ENCODE measurements at regions not wholly inside any gene's neighbourhood (a gene's known extent, or its start where the extent isn't known, plus 50 kb on each side); places are given as distances from the start of the nearest gene placed in this dataset.

DNA sequence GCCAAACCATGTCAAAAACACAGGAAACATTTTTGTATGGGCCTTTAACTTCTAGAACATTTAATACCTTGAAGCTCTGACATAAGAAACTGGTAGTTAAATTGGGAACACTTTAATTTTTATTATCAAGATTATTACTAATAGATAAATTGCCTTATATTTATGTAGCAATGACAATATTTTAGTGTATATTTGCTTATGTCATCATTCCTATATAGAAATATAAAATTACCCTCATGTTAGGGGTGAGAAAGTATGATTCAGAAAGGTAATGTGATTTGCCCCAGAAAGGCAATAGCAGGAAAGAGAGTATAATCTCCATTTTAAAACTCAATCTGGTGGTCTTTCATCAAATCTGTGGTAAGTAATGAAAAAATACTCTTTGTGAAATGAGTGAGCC lies 147.4 kb downstream of the IL15 start:
- DNase-seq (ENCODE audit: low read depth): no peak

DNA sequence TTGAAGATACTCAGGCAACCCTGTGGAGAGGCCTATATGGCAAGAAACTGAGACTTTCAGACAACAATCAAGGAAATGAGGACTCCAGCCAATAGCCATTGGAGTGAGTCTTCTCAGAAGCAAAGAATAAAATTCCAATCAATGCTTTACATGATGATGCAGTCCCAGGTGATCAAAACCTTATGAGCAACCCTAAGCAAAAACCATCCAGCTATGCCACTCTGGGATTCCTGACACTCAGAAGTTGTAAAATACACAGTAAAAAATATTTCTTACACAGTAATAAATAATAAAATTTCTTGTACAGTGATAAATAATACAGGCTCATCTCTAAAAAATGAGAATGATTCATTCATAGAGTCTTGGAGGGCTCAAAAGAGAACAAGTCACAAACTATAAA lies 150.6 kb downstream of the IL15 start:
- DNase-seq (ENCODE audit: low read depth): no peak

DNA sequence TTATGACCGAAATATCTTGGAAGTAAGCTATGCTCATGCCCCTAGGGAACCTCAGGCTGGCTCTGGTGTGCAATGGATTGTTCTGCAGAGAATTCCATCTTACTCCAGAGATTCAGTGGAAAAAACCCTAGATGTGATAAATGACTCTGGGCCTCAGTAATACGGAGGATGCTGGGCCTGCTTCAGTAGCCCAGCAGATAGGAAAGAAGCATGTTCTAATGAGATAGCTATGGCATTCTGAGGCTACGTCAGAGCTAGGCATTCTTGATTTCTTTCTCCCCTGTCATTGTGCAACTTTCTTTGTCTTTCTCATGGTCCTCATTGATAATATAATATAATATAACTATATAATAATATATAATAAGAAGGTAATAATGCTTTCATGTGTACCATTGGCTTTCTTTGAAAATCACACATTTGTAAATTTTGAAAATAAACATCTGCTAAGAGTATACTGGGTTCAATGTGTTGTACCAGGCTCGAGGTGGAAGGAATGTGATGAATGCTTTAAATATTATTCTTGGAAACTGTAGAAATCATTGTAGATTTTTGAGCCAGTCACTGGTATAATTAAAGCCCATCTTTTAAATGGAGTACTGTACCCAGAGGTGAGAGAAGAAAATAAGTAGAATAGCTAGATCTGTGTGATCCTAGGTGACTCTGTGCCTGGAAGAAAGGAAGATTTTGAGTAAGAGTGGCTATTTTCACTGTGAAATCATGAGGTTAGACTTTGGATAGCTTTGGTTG lies 152.0 kb downstream of the IL15 start:
- peak; percentile 81 for DNase-seq (ENCODE audit: low read depth)

DNA sequence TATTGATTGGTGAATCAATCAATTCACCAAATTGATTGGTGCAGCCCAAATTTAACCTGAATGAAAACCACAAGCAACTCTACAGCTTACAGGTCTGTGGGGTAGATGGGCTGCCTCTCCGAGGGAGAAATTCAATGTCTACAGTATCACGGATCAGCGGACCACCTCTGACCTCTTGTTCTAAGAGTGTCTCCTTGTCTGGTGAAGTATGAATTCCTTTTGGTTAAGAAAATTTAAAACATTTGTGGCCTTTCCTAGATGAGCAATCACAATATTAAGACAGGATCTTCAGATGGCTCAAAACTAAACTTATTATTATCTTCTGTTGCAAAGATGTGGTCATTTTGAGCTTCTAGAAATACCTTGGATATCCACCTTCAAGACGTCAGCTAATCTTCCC lies 153.3 kb downstream of the IL15 start:
- DNase-seq (ENCODE audit: low read depth): peak; percentile 59

DNA sequence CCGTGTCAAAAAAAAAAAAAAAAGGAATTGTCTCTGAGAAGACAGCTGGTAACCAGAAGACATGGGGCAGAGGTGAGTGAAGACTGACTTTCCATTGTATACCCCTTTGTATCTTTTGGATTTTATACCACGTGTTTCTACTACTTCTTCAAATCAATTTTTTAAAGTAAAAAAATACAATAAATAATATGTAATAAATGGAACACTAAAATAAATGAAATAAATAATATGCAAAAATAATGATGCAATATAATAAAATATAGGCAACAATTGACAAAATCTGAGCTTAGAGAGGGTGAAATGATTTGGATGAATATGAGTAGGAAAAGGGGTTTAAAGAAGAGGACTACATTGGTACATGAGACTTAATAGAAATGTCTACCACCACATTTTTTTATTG lies 155.8 kb downstream of the IL15 start:
- no peak for DNase-seq (ENCODE audit: low read depth)

DNA sequence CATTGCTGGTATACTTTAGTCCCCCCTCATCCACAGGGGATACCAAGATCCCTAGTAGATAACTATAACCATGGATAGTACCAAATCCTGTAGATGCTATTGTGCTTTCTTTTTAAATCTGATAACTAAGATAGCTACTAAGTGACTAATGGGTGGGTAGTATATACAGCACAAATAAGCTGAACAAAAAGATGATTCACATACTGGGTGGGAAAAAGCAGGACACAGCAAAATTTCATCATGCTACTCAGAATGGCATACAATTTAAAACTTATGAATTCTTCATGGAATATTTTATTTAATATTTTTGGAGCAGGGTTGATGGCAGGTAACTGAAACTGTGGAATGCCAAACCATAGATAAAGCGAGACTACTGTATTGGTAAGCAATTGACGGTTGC lies 161.6 kb downstream of the IL15 start:
- DNase-seq (ENCODE audit: low read depth): peak; percentile 51

DNA sequence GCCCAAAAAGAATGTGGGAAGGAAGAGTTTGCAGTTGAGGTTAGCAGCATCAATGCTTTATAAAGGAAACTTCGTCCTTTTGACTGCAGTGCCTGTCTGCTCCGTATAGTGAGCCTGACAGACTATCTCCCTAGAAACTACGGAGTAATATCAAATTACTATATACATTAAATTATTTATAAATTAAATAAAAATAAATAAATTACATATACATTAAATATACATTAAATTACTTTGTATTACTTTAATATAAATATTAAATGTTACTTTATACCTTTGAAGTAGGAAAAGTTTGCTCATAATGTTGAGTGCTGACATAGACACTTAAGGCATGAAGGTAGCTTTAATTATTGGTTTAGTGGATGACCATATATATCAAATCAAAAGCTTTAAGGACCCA lies 165.2 kb downstream of the IL15 start:
- DNase-seq (ENCODE audit: low read depth): no peak

DNA sequence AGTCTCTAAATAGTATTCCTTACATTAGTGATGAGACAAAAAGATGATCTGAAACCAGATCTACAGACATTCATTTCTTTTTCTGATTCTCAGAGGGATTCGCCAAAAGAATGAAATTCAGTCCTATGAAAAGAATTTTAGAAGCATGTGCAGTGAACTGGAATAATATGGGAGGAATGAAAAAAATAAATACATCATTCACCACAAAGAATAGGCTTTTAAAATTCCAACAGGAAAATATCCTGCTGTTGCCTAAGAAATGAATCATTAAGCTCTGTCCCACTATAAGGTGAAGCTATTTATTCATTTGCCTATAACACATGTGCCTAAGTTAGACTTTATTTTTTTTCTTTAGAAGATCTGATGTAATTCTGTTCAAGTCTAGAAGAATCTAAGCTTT lies 165.9 kb downstream of the IL15 start:
- peak; percentile 63 for DNase-seq (ENCODE audit: low read depth)

DNA sequence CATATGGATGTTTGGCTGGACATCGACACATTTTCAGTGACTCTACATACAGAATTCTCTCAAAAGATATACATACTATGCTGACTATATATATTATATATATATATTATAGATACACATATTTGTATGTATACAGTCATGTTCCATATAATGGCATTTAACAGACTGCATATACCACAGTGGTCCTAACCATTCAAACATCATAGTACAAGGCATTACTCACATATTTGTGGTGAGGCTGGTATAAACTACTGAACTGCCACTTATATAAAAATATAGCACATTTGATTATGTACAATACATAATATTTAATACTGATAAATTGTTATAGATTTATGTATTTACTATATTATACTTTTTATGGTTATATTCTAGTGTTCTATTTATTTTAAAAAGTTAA lies 168.5 kb downstream of the IL15 start:
- no peak for DNase-seq (ENCODE audit: low read depth)

DNA sequence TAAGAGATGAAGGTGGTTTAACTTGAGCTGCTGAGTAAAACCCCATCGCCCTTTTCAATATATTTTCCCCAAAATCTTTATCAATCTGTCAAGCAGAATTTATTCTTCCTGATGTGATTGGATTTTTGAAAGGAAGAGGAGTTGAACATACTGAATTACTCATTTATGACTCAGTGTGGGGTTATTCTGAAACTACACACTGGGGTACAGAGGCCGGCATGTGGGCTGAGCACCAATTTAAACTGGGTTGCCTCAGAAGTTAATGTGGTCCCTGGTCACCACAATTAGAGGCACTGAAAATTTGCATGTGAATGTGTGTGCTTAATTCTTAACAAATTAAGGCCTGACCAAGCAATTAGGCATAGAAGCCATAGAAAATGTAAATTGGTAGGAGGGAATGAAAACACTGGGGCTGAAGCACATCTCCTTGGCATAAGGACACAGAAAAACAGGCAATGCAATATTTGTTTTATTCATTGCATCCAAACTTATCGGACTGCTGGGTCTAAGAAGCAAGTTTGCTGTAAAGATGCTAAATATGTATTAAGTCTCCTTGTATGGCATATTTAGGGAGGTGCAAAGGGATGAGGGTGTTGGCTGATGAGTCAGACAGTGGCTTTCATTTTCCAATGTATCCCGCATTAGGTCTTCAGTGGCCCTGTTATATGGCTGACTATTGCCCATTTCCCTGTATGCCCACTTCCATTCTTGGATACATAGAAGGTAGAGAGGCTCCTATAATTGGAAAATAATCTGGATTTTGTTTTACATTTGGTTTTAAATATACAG lies 170.9 kb downstream of the IL15 start:
- DNase-seq (ENCODE audit: low read depth): peak; percentile 72

DNA sequence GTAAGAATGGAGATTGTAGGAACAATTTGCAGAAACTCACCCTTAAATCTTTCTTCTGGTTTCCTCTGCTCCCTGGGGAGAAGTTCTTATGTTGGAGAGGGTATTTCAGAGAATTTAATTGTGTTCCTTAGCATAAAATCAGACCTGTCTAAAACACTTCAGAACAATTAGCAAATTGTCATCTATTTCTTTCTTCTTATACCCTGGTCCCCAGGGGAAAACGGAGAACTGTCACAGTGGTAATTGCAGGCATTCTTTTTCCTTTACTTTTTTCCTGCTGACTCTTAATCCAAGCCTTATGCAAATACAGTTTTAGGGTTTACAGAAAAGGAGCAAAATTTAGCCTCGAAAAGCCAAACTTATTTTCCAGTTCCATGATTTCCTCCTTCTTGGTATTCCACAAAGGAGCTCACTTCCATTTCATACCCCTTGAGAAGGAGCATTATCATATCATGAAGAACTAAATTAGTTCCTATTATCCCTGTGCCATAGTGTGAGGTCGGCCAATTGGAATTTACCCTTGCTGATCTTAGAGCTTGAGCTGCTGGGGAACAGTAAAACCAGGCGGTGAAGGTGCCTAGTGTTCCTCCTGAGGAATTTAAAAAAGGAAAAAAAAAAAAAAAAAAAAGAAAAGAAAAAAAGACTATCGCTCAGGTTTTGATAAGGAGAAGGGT lies 173.8 kb downstream of the IL15 start:
- no peak for DNase-seq (ENCODE audit: low read depth)

DNA sequence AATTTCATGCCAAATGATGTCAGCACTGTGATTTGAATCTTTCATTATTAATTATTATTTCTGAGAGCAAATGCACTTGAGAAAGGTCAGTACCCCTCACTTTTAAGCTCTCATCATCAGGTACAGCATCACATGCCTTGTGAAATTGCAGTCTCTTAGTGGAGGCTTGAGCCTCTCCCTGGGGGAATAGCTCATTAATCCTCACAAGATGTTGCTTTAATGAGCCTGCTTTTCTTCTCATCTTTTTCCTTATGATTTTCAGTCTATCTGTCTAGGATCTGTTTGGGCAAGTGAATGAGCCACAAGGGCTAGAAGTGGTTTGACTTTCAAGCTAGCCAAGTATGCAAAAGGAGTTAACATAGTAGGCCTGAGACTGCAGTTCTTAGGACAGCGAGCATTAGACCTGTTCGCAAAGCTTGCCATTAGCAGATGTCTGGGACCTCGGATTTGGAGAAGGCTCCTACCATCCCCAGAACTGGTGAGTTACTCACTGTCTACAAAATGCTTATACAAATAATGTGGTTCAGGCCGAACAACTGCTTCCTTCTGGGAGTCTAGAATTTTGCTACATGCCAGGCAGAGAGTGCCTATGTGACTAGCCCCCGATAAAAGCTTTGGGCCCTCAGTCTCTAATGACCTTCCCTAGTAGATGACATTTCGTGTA lies 174.5 kb downstream of the IL15 start:
- no peak for DNase-seq (ENCODE audit: low read depth)

DNA sequence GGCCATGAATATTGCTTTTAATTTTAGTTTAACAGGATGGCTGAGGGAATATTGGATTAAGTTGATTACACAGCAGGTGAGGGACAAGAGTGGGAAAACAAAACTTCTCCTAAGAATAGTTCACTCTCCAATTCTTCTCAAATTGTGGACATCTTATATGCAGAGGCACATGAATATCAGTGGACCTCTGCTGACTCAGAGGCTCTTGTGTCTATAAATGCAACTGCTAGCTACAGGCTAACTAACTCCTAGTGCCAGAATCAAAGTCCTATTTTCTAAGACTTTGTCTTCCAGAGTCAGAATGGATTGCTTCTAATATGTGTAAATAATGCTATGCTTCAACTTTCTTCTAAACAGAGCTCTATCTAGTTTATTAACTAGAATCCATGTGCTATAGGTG lies 175.8 kb downstream of the IL15 start:
- DNase-seq (ENCODE audit: low read depth): no peak

DNA sequence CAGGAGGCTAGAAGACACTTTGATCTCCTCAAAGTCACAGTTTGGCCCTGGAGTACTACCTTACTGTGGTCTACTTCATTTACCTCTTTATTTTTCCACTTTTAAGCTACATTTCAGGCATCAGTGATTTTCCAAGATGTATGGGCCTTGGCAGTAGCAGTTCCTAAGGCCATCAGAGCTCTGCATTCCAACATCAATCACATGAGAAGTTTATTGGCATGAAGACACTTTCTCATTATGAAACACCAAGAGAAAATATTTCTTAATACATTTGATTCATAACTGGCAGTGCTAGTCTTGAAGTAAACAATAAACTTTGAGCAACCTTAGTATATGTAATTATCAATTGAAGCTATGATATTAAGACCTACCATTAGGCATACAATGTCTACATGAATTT lies 178.1 kb downstream of the IL15 start:
- no peak for DNase-seq (ENCODE audit: low read depth)

DNA sequence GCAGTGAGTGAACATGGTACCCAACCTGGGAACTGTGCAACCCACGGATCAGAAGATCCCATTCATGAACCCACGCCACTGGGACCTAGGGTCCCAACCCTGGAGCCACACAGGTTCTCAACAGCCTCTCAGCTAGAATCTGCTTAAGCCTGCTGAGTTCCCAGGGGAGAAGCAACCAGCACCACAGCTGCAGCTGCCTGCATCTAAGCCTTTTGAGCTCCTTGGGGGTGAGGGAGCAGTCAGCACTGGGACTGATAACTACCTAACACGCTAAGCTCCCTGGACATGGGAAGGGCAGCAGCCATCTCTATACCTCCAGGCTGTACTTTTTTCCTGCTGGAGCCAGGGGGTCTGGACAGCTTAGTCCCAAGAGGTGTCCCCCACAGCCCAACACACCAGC lies 179.3 kb downstream of the IL15 start:
- DNase-seq (ENCODE audit: low read depth): no peak

DNA sequence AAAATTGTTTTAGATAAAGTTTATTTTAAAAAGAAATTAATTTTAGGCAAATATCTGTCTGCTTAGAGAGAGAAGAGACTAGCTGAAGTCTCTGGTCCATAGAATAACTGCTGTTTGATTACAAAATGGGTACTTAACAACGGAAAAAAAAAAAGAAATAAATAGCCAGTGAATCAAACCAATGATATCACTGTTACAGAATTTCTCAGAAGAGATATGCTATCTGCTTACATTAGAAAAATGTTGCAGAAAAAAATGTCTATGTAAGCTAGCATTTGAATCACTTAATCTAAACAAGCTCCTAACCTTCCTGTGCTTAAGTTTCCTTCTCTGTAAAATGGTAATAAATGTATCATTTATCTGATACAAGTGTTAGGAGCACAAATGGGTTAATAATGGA lies 189.9 kb downstream of the IL15 start:
- peak; percentile 43 for DNase-seq (ENCODE audit: low read depth)

DNA sequence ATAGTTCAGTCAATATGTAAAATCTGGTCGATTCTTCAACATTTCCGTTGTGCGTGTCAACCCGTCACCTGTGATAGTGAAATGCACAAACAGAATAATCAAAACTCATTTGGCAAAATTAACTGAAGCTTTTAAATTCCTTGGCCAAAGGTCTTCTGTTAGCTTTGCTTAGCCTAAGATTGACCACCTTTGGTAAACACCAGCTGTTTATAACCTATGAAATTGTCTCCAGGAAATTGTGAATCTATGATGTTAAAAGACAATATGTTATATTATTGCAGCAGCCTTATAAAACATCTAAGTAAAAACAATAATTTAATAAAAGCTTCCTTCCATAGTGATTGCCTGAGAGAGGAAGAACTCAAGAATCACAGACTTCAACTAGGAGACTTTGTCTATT lies 196.8 kb downstream of the IL15 start:
- DNase-seq (ENCODE audit: low read depth): no peak

DNA sequence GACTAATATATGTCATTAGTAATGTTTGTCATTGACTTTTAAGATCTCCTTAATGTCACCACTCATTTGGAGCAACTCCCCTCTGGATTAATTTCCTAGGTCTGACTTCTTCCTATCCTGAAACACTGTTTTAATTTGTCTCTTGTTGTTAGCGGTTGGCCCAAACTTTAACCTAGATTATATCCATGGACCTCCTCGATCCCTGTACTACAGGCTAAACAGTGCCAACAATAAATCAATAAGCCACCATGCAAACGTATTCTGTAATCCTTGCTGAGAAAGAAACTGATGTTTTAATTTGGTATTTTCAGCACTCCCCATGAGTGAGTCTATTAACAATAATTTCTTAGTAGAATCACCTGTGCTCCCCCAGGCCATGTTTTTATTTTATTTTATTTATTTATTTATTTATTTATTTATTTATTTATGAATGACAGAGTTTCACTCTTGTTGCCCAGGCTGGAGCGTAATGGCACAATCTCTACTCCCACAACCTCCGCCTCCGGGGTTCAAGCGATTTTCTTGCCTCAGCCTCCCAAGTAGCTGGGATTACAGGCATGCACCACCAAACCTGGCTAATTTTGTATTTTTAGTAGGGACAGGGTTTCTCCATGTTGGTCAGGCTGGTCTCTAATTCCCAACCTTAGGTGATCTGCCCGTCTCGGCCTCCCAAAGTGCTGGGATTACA lies 204.1 kb downstream of the IL15 start:
- no peak for DNase-seq (ENCODE audit: low read depth)

DNA sequence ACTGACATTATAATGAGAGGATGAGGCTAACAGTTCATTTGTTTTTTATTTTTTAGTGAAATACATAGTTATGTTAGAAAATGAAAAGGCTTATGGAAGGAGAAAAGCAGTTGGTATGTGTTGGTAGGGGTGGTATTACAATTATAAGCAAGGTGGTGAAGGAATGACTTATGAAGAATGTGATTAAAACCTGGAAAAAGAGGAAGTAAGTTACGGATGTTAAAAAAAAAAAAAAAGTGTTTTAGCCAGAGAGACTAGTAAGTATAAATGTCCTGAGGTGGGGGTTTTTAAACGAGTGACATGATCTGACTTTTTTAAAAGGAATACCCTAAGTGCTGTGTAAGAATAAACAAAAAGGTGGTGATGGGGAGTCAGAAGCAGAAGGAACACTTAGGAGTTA lies 206.8 kb downstream of the IL15 start:
- no peak for DNase-seq (ENCODE audit: low read depth)

DNA sequence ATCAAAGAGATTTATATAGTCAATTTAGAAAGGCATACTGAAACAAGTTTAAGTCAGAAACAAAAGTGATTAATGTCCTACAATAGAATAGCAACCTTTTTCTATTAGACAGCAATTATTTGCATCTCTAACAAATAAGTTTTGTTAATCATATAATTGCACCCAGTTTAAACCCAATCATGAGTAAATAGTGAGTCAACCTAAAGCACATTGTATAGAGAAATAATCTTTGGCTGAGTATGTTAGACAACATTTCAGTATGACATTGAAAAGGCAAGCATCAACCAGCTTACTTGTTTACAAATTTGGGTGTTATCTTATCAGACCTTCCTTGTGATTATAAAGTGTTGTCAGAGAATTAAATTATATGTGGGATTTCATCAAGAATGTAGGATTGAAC lies 209.5 kb downstream of the IL15 start:
- DNase-seq (ENCODE audit: low read depth): no peak

DNA sequence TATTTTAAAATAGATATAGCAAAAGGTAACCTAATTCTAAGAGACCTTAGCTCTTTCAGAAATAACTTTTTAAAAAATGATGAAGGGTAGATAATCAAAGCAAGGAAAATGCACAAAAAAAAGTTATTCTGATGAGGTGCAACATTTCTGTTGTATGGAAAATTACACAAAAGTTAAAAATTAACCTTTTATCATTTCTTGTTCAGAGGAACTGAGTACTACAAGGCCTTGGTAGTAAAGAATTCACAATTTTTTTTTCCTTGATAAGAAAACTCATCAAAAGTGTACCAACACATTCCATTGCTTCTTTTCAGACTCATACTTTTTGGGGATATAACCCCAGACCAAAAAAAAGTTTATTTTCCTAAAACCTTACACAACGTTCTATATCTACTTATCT lies 213.0 kb downstream of the IL15 start:
- no peak for DNase-seq (ENCODE audit: low read depth)

DNA sequence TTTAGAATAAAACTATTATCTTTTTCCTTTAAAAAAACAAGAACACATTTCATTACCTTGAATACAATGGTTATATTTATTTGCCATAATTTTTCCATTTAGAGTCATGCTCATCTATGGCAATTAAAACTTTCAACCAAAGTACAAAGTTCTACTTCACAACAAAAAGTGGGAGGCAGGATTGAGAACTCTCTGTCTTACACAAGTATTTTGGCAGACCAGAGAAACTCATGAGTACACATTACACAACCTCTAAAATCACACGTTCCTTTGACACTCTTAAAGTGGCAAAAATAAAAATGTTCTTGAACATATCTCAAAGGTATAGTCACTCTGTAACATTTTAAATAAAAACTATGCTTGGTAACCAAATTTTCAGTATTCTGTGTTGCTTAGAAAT lies 213.4 kb downstream of the IL15 start:
- DNase-seq (ENCODE audit: low read depth): no peak
